ENCODE measurements at regions not wholly inside any gene's neighbourhood (a gene's known extent, or its start where the extent isn't known, plus 50 kb on each side); places are given as distances from the start of the nearest gene placed in this dataset.

DNA sequence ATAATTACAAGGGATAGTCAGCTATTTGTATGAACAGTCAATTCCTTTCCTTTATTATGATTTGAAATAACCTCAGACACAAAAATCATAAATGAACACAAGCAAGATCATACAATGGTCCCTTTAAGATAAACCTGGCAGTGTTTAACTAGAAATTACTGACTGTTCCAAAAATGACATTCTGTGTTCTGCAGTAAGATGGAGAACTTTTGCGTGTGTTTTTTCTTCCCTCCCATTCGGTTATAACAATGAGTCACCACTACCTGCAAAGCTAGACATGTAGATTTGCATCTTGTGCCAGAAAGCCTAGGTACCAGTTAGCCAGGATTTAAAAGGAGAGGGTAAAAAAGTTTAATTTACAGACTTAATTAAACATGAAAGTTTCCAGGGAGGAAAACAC lies 248.2 kb upstream of the ADAMTS9 start:
- DNase-seq (ENCODE audit: low spot score in 2 of 2) = no peak
- intact Hi-C loops (cut with DNase I; ENCODE audit: low total_unique reads) = no loop called here
- TF ChIP-seq CTCF (IDR thresholded peaks at IDR 0.05) (no peak), POLR2A (IDR thresholded peaks at IDR 0.05) (no peak)
- WGBS, 2 donors = 17 to 21% methylated on average over 2 of the region's 2 CpGs
- no peak overlapping the region for H3K4me3 ChIP-seq (ENCODE audit: low read depth, poor library complexity, severe bottlenecking)

GRCh38 chr3:64932666-64933342 lies 245.0 kb upstream of the ADAMTS9 start:
- intact Hi-C loops (cut with DNase I; ENCODE audit: low total_unique reads) = no loop called here
- H3K4me3 ChIP-seq (ENCODE audit: low read depth, poor library complexity, severe bottlenecking) = no peak overlapping the region
- 88 to 93% methylated on average over 7 to 8 of the region's 8 CpGs for WGBS, 2 donors
- no peak for DNase-seq (ENCODE audit: low spot score in 2 of 2)
- TF ChIP-seq POLR2A (IDR thresholded peaks at IDR 0.05) = no peak
- no peak for TF ChIP-seq CTCF (IDR thresholded peaks at IDR 0.05)

- H3K4me3 ChIP-seq (ENCODE audit: low read depth, poor library complexity, severe bottlenecking) = no peak overlapping the region
- intact Hi-C loops (cut with DNase I; ENCODE audit: low total_unique reads) = no loop called here
- no peak for TF ChIP-seq POLR2A (IDR thresholded peaks at IDR 0.05)
- no peak for TF ChIP-seq CTCF (IDR thresholded peaks at IDR 0.05)
- DNase-seq (ENCODE audit: low spot score in 2 of 2) = no peak
- 91 to 93% methylated on average over 2 of the region's 2 CpGs for WGBS, 2 donors
Measured at GRCh38 chr3:64932016-64932518, 244.3 kb upstream of the ADAMTS9 start.

DNA sequence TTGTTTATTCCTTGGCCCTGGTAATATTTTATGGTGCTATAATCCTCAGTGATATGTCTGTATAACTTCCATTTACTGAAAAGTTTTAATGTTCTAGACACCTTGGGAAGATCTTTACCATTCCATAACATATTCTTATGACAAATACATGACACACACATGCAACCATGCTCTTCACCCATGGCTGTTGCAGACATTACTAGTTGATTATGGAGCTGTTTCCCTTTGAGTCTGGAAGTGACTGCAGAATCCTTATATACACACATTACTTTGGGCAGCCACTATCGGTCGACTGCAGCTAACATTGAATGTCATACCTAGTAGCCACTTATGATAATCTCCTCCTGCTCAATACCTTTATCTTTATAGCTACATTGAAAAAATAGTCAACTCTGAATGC lies 243.1 kb upstream of the ADAMTS9 start:
- TF ChIP-seq CTCF (IDR thresholded peaks at IDR 0.05) (no peak), POLR2A (IDR thresholded peaks at IDR 0.05) (no peak)
- WGBS, 2 donors = 97 to 98% methylated on average over 2 of the region's 2 CpGs
- no peak for DNase-seq (ENCODE audit: low spot score in 2 of 2)
- intact Hi-C loops (cut with DNase I; ENCODE audit: low total_unique reads) = no loop called here
- H3K4me3 ChIP-seq (ENCODE audit: low read depth, poor library complexity, severe bottlenecking) = no peak overlapping the region

DNA sequence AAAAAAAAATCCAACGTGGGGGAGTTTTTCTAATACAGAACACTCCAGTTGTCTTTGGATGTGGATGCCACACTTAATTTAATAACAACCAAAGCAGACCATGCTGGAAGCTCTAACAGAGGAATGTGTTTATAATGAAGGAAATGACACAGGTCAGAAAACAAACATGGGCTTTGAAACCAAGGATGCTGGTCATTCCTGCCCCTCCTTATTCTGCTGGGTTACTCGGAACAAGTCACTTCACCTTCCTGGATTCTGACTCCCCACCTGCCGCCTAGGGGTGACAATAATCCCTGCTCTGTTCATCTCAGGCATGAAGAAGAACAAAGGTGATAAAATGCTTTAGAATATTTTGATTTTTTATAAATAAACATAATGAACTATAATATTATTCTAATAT lies 240.9 kb upstream of the ADAMTS9 start:
- 78% methylated on average over 3 of the region's 3 CpGs for WGBS, 2 donors
- H3K4me3 ChIP-seq (ENCODE audit: low read depth, poor library complexity, severe bottlenecking) = no peak overlapping the region
- TF ChIP-seq POLR2A (IDR thresholded peaks at IDR 0.05) (no peak), CTCF (IDR thresholded peaks at IDR 0.05) (no peak)
- intact Hi-C loops (cut with DNase I; ENCODE audit: low total_unique reads) = no loop called here
- DNase-seq (ENCODE audit: low spot score in 2 of 2) = no peak

DNA sequence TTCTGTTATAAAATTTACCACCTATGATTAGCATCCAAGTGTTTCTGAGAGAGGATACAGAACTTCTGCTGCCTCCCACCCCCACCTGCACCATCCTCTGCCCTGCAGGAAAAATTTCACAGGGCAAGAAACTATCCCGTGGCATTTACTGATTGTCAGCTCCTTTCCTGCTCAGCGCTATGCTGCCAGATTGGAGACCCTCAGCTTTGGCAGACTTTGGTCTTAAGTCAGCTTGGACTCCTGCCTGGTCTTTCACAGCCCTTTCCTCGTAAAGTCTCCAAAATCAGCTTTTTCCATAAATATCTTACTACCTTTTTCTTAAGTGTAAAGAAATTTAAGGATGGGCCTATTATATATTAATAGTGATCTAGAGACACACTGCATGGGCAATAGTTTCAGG lies 239.9 kb upstream of the ADAMTS9 start:
- TF ChIP-seq CTCF (IDR thresholded peaks at IDR 0.05) = no peak
- no peak for TF ChIP-seq POLR2A (IDR thresholded peaks at IDR 0.05)
- 84 to 93% methylated on average over 3 of the region's 3 CpGs for WGBS, 2 donors
- intact Hi-C loops (cut with DNase I; ENCODE audit: low total_unique reads) = no loop called here

More for the DNA sequence above, 239.9 kb upstream of the ADAMTS9 start:
- H3K4me3 ChIP-seq (ENCODE audit: low read depth, poor library complexity, severe bottlenecking) = no peak overlapping the region
- no peak for DNase-seq (ENCODE audit: low spot score in 2 of 2)
